WTC11 (cell line): ENCODE measurements at regions not wholly inside any gene's neighbourhood (a gene's known extent, or its start where the extent isn't known, plus 50 kb on each side); places are given as distances from the start of the nearest gene placed in this dataset.
A peak's percentile ranks its signal among the peaks of the same experiment; 100 is the strongest.

ENCODE experiments used
- ATAC-seq: fragments of 200-7000 bp; cut with Tn5 transposase; 2 replicates; pipeline ENCODE4 v1.10.0; 2021; ENCODE audit warnings: mild to moderate bottlenecking, moderate library complexity
- CTCF ChIA-PET: fragments of 300-600 bp; sonication (Branson Sonifier 250); formaldehyde crosslinking; loops from one replicate; lab custom pipeline; 2021; ENCODE audit warnings: antibody characterized with exemption; lab: Charles Lee
- POLR2A ChIA-PET: fragments of 350-600 bp; sonication (Branson Sonifier 250); formaldehyde crosslinking; loops from one replicate; lab custom pipeline; 2021; ENCODE audit warnings: antibody characterized with exemption; lab: Charles Lee
- DNase-seq: peaks from one replicate; pipeline ENCODE4 v3.0.0; 2021; ENCODE audit warnings: low spot score
- H3K27ac Mint-ChIP-seq: 2 replicates; pipeline ENCODE4 v1.8.0; 2021; ENCODE audit warnings: mixed read lengths
- H3K27me3 Mint-ChIP-seq: 2 replicates; pipeline ENCODE4 v1.8.0; 2021; ENCODE audit warnings: low read depth, mild to moderate bottlenecking, moderate library complexity, mixed read lengths
- H3K36me3 Mint-ChIP-seq: 2 replicates; pipeline ENCODE4 v1.8.0; 2021; ENCODE audit warnings: mixed read lengths
- H3K4me1 Mint-ChIP-seq: 2 replicates; pipeline ENCODE4 v1.8.0; 2022; ENCODE audit warnings: mixed read lengths
- H3K4me3 Mint-ChIP-seq: 2 replicates; pipeline ENCODE4 v1.8.0; 2021; ENCODE audit warnings: mild to moderate bottlenecking, moderate library complexity, mixed read lengths
- H3K9me3 Mint-ChIP-seq: 2 replicates; pipeline ENCODE4 v1.8.0; 2021; ENCODE audit warnings: mixed read lengths
- ATF1 ChIP-seq: sonication (generic); formaldehyde crosslinking; IDR thresholded peaks from 2 replicates; pipeline ENCODE4 v1.8.1; 2023; ENCODE audit warnings: mild to moderate bottlenecking, moderate library complexity, missing genetic modification reagents
- CBFB ChIP-seq: sonication (generic); formaldehyde crosslinking; IDR thresholded peaks from 2 replicates; pipeline ENCODE4 v1.8.1; 2022; ENCODE audit warnings: mild to moderate bottlenecking, low read depth, missing genetic modification reagents
- ESRRA ChIP-seq: sonication (generic); formaldehyde crosslinking; IDR thresholded peaks from 2 replicates; pipeline ENCODE4 v1.8.1; 2022; ENCODE audit warnings: mild to moderate bottlenecking, missing genetic modification reagents, borderline replicate concordance
- FOXP1 ChIP-seq: sonication (generic); formaldehyde crosslinking; IDR thresholded peaks from 2 replicates; pipeline ENCODE4 v1.8.0; 2022; ENCODE audit warnings: missing genetic modification reagents, mild to moderate bottlenecking, moderate library complexity, borderline replicate concordance
- IRF2 ChIP-seq: sonication (generic); formaldehyde crosslinking; IDR thresholded peaks from 2 replicates; pipeline ENCODE4 v1.8.0; 2022; ENCODE audit warnings: low read depth, missing genetic modification reagents, borderline replicate concordance
- JAZF1 ChIP-seq: fragments of 250-450 bp; sonication (Bioruptor Pico); IDR thresholded peaks from 2 replicates; pipeline ENCODE4 v1.9.0; 2021; ENCODE audit warnings: moderate library complexity, mild to moderate bottlenecking, inconsistent platforms
- KAT7 ChIP-seq: sonication (generic); formaldehyde crosslinking; IDR thresholded peaks from 2 replicates; pipeline ENCODE4 v1.8.1; 2023; ENCODE audit warnings: missing genetic modification reagents, mild to moderate bottlenecking, borderline replicate concordance
- MXD4 ChIP-seq: fragments of 250-450 bp; sonication (Bioruptor Pico); IDR thresholded peaks from 2 replicates; pipeline ENCODE4 v1.8.0; 2021; ENCODE audit warnings: mild to moderate bottlenecking, moderate library complexity, borderline replicate concordance
- NFYB ChIP-seq: sonication (generic); formaldehyde crosslinking; conservative IDR thresholded peaks from 2 replicates; pipeline ENCODE4 v1.8.0; 2022; ENCODE audit warnings: low read depth, missing genetic modification reagents
- NR1H2 ChIP-seq: sonication (generic); formaldehyde crosslinking; IDR thresholded peaks from 2 replicates; pipeline ENCODE4 v1.9.0; 2021; ENCODE audit warnings: mild to moderate bottlenecking, moderate library complexity, missing genetic modification reagents
- OVOL2 ChIP-seq: fragments of 250-450 bp; sonication (Bioruptor Pico); IDR thresholded peaks from 2 replicates; pipeline ENCODE4 v1.9.0; 2021; ENCODE audit warnings: mild to moderate bottlenecking, borderline replicate concordance
- TCF7 ChIP-seq: sonication (generic); formaldehyde crosslinking; IDR thresholded peaks from 2 replicates; pipeline ENCODE4 v1.8.0; 2022; ENCODE audit warnings: mild to moderate bottlenecking, low read depth, missing genetic modification reagents, moderate library complexity
- ZNF219 ChIP-seq: sonication (generic); formaldehyde crosslinking; IDR thresholded peaks from 2 replicates; pipeline ENCODE4 v1.8.0; 2023; ENCODE audit warnings: missing genetic modification reagents, mild to moderate bottlenecking, borderline replicate concordance
- TF ChIP-seq, protein P1 (sequence below): sonication (generic); formaldehyde crosslinking; IDR thresholded peaks from 2 replicates; pipeline ENCODE4 v1.8.0; 2023; ENCODE audit warnings: missing genetic modification reagents, mild to moderate bottlenecking, borderline replicate concordance
- TF ChIP-seq, protein P2 (sequence below): sonication (generic); formaldehyde crosslinking; IDR thresholded peaks from 2 replicates; pipeline ENCODE4 v1.8.1; 2023; ENCODE audit warnings: mild to moderate bottlenecking, moderate library complexity, missing genetic modification reagents
- TF ChIP-seq, protein P3 (sequence below): sonication (generic); formaldehyde crosslinking; IDR thresholded peaks from 2 replicates; pipeline ENCODE4 v1.8.1; 2023; ENCODE audit warnings: mild to moderate bottlenecking, missing genetic modification reagents
- TF ChIP-seq, protein P4 (sequence below): sonication (generic); formaldehyde crosslinking; IDR thresholded peaks from 2 replicates; pipeline ENCODE4 v1.8.1; 2022; ENCODE audit warnings: low read depth, missing genetic modification reagents, borderline replicate concordance
- TF ChIP-seq, protein P5 (sequence below): fragments of 250-450 bp; sonication (Bioruptor Pico); IDR thresholded peaks from 2 replicates; pipeline ENCODE4 v1.9.0; 2021; ENCODE audit warnings: mild to moderate bottlenecking
- TF ChIP-seq, protein P6 (sequence below): sonication (generic); formaldehyde crosslinking; IDR thresholded peaks from 2 replicates; pipeline ENCODE4 v1.8.0; 2023; ENCODE audit warnings: missing genetic modification reagents
- TF ChIP-seq, protein P7 (sequence below): fragments of 250-450 bp; sonication (Bioruptor Pico); IDR thresholded peaks from 2 replicates; pipeline ENCODE4 v1.9.0; 2021; ENCODE audit warnings: moderate library complexity, mild to moderate bottlenecking, inconsistent platforms, borderline replicate concordance

DNA sequence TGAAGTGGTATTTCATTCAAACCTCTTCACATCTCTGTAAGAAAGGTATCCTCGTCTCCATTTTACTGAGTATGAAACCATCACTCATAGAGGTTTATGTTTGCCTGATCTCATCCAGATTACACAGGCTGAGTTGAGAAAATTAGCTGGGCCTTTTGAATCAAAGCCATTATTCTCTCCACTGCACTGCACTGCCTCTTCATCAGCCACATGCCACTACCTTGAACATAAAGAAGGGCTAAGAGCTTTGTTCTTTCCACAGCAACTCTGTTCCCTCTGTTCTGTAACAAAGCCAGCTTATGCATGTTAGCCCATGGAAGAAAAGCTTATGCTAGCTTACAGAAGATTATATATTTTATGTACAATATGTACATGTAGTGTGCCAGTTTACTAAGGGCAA is 362.6 kb upstream of the DLGAP1 start:
- H3K4me3 Mint-ChIP-seq, result no peak overlapping the region
- H3K36me3 Mint-ChIP-seq, result peaks cover 5% of the 10 kb centered on the region; the same call in 1 of the 2 replicates
- no peak for ATAC-seq
- DNase-seq, result no peak
- CTCF ChIA-PET, result no interaction called here
- peaks cover 16% of the 10 kb centered on the region for H3K9me3 Mint-ChIP-seq
- peaks cover 17% of the 10 kb centered on the region for H3K4me1 Mint-ChIP-seq
- TF ChIP-seq, protein P1, sequence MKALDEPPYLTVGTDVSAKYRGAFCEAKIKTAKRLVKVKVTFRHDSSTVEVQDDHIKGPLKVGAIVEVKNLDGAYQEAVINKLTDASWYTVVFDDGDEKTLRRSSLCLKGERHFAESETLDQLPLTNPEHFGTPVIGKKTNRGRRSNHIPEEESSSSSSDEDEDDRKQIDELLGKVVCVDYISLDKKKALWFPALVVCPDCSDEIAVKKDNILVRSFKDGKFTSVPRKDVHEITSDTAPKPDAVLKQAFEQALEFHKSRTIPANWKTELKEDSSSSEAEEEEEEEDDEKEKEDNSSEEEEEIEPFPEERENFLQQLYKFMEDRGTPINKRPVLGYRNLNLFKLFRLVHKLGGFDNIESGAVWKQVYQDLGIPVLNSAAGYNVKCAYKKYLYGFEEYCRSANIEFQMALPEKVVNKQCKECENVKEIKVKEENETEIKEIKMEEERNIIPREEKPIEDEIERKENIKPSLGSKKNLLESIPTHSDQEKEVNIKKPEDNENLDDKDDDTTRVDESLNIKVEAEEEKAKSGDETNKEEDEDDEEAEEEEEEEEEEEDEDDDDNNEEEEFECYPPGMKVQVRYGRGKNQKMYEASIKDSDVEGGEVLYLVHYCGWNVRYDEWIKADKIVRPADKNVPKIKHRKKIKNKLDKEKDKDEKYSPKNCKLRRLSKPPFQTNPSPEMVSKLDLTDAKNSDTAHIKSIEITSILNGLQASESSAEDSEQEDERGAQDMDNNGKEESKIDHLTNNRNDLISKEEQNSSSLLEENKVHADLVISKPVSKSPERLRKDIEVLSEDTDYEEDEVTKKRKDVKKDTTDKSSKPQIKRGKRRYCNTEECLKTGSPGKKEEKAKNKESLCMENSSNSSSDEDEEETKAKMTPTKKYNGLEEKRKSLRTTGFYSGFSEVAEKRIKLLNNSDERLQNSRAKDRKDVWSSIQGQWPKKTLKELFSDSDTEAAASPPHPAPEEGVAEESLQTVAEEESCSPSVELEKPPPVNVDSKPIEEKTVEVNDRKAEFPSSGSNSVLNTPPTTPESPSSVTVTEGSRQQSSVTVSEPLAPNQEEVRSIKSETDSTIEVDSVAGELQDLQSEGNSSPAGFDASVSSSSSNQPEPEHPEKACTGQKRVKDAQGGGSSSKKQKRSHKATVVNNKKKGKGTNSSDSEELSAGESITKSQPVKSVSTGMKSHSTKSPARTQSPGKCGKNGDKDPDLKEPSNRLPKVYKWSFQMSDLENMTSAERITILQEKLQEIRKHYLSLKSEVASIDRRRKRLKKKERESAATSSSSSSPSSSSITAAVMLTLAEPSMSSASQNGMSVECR (CRISPR knock-in tag), result no peak
- TF ChIP-seq ATF1 (CRISPR knock-in tag) (no peak), TCF7 (CRISPR knock-in tag) (no peak), IRF2 (no peak), KAT7 (CRISPR knock-in tag) (no peak), OVOL2 (CRISPR knock-in tag) (no peak), JAZF1 (CRISPR knock-in tag) (no peak)
- TF ChIP-seq, protein P2, sequence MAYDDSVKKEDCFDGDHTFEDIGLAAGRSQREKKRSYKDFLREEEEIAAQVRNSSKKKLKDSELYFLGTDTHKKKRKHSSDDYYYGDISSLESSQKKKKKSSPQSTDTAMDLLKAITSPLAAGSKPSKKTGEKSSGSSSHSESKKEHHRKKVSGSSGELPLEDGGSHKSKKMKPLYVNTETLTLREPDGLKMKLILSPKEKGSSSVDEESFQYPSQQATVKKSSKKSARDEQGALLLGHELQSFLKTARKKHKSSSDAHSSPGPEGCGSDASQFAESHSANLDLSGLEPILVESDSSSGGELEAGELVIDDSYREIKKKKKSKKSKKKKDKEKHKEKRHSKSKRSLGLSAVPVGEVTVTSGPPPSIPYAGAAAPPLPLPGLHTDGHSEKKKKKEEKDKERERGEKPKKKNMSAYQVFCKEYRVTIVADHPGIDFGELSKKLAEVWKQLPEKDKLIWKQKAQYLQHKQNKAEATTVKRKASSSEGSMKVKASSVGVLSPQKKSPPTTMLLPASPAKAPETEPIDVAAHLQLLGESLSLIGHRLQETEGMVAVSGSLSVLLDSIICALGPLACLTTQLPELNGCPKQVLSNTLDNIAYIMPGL (CRISPR knock-in tag), result no peak
- TF ChIP-seq, protein P3, sequence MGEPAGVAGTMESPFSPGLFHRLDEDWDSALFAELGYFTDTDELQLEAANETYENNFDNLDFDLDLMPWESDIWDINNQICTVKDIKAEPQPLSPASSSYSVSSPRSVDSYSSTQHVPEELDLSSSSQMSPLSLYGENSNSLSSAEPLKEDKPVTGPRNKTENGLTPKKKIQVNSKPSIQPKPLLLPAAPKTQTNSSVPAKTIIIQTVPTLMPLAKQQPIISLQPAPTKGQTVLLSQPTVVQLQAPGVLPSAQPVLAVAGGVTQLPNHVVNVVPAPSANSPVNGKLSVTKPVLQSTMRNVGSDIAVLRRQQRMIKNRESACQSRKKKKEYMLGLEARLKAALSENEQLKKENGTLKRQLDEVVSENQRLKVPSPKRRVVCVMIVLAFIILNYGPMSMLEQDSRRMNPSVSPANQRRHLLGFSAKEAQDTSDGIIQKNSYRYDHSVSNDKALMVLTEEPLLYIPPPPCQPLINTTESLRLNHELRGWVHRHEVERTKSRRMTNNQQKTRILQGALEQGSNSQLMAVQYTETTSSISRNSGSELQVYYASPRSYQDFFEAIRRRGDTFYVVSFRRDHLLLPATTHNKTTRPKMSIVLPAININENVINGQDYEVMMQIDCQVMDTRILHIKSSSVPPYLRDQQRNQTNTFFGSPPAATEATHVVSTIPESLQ (CRISPR knock-in tag), result no peak
- POLR2A ChIA-PET, result no interaction called here
- H3K27me3 Mint-ChIP-seq, result no peaks in the 10 kb centered on the region
- H3K27ac Mint-ChIP-seq, result no peak overlapping the region

DNA sequence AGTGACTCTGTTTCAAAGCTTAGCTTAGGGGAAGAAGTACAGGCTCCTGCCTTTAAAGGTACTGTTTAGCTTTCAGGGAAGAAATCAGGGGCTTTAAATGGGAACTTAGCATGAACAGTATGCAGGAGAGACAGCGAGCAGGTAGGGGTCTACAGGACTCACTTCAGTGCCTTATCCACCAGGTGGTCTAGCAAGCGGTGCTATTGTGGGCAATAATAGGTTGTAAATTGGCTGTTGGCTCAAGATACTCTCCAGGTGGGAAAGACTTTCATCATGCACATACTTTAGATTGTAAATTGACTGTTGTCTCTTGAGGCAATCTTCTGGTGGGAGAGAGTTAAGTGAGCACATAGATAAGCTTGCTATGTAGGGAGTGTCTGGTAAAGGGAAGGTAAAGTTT is 358.6 kb upstream of the DLGAP1 start:
- H3K36me3 Mint-ChIP-seq, result peaks cover 5% of the 10 kb centered on the region; the same call in 1 of the 2 replicates
- no peak overlapping the region for H3K4me3 Mint-ChIP-seq
- TF ChIP-seq NFYB (CRISPR knock-in tag) (no peak), ZNF219 (CRISPR knock-in tag) (no peak), CBFB (CRISPR knock-in tag) (no peak), ESRRA (CRISPR knock-in tag) (no peak), TCF7 (CRISPR knock-in tag) (no peak), MXD4 (CRISPR knock-in tag) (no peak), FOXP1 (no peak), NR1H2 (CRISPR knock-in tag) (no peak)
- TF ChIP-seq, protein P4, sequence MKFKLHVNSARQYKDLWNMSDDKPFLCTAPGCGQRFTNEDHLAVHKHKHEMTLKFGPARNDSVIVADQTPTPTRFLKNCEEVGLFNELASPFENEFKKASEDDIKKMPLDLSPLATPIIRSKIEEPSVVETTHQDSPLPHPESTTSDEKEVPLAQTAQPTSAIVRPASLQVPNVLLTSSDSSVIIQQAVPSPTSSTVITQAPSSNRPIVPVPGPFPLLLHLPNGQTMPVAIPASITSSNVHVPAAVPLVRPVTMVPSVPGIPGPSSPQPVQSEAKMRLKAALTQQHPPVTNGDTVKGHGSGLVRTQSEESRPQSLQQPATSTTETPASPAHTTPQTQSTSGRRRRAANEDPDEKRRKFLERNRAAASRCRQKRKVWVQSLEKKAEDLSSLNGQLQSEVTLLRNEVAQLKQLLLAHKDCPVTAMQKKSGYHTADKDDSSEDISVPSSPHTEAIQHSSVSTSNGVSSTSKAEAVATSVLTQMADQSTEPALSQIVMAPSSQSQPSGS (CRISPR knock-in tag), result no peak
- TF ChIP-seq, protein P5, sequence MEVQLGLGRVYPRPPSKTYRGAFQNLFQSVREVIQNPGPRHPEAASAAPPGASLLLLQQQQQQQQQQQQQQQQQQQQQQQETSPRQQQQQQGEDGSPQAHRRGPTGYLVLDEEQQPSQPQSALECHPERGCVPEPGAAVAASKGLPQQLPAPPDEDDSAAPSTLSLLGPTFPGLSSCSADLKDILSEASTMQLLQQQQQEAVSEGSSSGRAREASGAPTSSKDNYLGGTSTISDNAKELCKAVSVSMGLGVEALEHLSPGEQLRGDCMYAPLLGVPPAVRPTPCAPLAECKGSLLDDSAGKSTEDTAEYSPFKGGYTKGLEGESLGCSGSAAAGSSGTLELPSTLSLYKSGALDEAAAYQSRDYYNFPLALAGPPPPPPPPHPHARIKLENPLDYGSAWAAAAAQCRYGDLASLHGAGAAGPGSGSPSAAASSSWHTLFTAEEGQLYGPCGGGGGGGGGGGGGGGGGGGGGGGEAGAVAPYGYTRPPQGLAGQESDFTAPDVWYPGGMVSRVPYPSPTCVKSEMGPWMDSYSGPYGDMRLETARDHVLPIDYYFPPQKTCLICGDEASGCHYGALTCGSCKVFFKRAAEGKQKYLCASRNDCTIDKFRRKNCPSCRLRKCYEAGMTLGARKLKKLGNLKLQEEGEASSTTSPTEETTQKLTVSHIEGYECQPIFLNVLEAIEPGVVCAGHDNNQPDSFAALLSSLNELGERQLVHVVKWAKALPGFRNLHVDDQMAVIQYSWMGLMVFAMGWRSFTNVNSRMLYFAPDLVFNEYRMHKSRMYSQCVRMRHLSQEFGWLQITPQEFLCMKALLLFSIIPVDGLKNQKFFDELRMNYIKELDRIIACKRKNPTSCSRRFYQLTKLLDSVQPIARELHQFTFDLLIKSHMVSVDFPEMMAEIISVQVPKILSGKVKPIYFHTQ (CRISPR knock-in tag), result no peak
- TF ChIP-seq, protein P6, sequence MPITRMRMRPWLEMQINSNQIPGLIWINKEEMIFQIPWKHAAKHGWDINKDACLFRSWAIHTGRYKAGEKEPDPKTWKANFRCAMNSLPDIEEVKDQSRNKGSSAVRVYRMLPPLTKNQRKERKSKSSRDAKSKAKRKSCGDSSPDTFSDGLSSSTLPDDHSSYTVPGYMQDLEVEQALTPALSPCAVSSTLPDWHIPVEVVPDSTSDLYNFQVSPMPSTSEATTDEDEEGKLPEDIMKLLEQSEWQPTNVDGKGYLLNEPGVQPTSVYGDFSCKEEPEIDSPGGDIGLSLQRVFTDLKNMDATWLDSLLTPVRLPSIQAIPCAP (CRISPR knock-in tag), result no peak
- TF ChIP-seq, protein P7, sequence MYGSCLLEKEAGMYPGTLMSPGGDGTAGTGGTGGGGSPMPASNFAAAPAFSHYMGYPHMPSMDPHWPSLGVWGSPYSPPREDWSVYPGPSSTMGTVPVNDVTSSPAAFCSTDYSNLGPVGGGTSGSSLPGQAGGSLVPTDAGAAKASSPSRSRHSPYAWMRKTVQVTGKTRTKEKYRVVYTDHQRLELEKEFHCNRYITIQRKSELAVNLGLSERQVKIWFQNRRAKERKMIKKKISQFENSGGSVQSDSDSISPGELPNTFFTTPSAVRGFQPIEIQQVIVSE (CRISPR knock-in tag), result no peak

More for the DNA sequence above, 358.6 kb upstream of the DLGAP1 start:
- peaks cover 3% of the 10 kb centered on the region; the same call in 1 of the 2 replicates for H3K27me3 Mint-ChIP-seq
- H3K27ac Mint-ChIP-seq, result no peak overlapping the region
- ChIA-PET CTCF (no interaction called here), POLR2A (no interaction called here)
- H3K9me3 Mint-ChIP-seq, result peaks cover 16% of the 10 kb centered on the region
- ATAC-seq, result peak; percentile 78
- DNase-seq, result no peak
- peaks cover 7% of the 10 kb centered on the region for H3K4me1 Mint-ChIP-seq
